ENCODE measurements at regions not wholly inside any gene's neighbourhood (a gene's known extent, or its start where the extent isn't known, plus 50 kb on each side); places are given as distances from the start of the nearest gene placed in this dataset.

- TF ChIP-seq POLR2AphosphoS5 (IDR thresholded peaks at IDR 0.05; ENCODE audit: borderline replicate concordance, low read depth, low read length) (no peak), EZH2 (IDR thresholded peaks at IDR 0.05) (no peak)
Measured at GRCh38 chr12:76137606-76138005, 53.1 kb upstream of the NAP1L1 start.
